ENCODE measurements at regions not wholly inside any gene's neighbourhood (a gene's known extent, or its start where the extent isn't known, plus 50 kb on each side); places are given as distances from the start of the nearest gene placed in this dataset.

- TF ChIP-seq, protein P1, sequence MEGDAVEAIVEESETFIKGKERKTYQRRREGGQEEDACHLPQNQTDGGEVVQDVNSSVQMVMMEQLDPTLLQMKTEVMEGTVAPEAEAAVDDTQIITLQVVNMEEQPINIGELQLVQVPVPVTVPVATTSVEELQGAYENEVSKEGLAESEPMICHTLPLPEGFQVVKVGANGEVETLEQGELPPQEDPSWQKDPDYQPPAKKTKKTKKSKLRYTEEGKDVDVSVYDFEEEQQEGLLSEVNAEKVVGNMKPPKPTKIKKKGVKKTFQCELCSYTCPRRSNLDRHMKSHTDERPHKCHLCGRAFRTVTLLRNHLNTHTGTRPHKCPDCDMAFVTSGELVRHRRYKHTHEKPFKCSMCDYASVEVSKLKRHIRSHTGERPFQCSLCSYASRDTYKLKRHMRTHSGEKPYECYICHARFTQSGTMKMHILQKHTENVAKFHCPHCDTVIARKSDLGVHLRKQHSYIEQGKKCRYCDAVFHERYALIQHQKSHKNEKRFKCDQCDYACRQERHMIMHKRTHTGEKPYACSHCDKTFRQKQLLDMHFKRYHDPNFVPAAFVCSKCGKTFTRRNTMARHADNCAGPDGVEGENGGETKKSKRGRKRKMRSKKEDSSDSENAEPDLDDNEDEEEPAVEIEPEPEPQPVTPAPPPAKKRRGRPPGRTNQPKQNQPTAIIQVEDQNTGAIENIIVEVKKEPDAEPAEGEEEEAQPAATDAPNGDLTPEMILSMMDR (IDR thresholded peaks at IDR 0.05) = no peak
- TF ChIP-seq EP300 (IDR thresholded peaks at IDR 0.05) = no peak
- no peak for TF ChIP-seq POLR2AphosphoS5 (IDR thresholded peaks at IDR 0.05)
These were observed 58.9 kb upstream of the NR3C1 start for GRCh38 chr5:143462431-143462830.
